ENCODE measurements at regions not wholly inside any gene's neighbourhood (a gene's known extent, or its start where the extent isn't known, plus 50 kb on each side); places are given as distances from the start of the nearest gene placed in this dataset.

- TF ChIP-seq PRDM15 (CRISPR knock-in tag; IDR thresholded peaks at IDR 0.05) (no peak), TARDBP (IDR thresholded peaks at IDR 0.05; ENCODE audit: borderline replicate concordance) (no peak)
Measured at GRCh38 chr10:10279906-10280305, 737.8 kb upstream of the CELF2 start (continued).

GRCh38 chr10:10292501-10292900 lies 725.2 kb upstream of the CELF2 start:
- SMC1A ChIA-PET (ENCODE audit: uncharacterized antibody, unreplicated experiment) = interaction anchor here (1.7 kb wide), 1 partner anchor 14 kb away, joined by 3 read pairs; no protein-coding TSS in a partner anchor
- H3K4me2 ChIP-seq (ENCODE audit: control insufficient read depth, insufficient read depth) = no peak overlapping the region
- FAIRE-seq (no peak), DNase-seq (ENCODE audit: low read depth, low spot score) (no peak), ATAC-seq (no peak)
- RAD21 ChIA-PET (ENCODE audit: unreplicated experiment) = no interaction called here
- intact Hi-C loops (cut with micrococcal nuclease; ENCODE audit: unreplicated experiment) = no loop called here
- H3K9ac ChIP-seq (ENCODE audit: control insufficient read depth, insufficient read depth, low read length) = no peak overlapping the region
- POLR2A ChIA-PET = no interaction called here
- in situ Hi-C loops (cut with MboI) = no loop called here
- no peak overlapping the region for H3K27ac ChIP-seq (ENCODE audit: control insufficient read depth, insufficient read depth)
- H3K4me3 ChIP-seq = no peak overlapping the region
- no TSS peak for BruUV-seq (replicated peaks)
- H3K4me1 ChIP-seq (ENCODE audit: control insufficient read depth, insufficient read depth, low read length) = no peaks in the 10 kb centered on the region
- H3K27me3 ChIP-seq (replicated peaks in 1 of 2; ENCODE audit: control insufficient read depth in 2 of 2, insufficient read depth in 2 of 2, low read length in 1 of 2) = no peaks in the 10 kb centered on the region
- 13% methylated on average over 4 of the region's 4 CpGs for WGBS (ENCODE audit: insufficient coverage, insufficient replicate concordance, low lambda C conversion rate, missing lambda C conversion rate)
- H4K20me1 ChIP-seq (ENCODE audit: control insufficient read depth, insufficient read depth) = no peaks in the 10 kb centered on the region
- no peaks in the 10 kb centered on the region for H3K9me3 ChIP-seq (replicated peaks; ENCODE audit: control insufficient read depth, insufficient read depth, low read length)
- H2AFZ ChIP-seq (ENCODE audit: control insufficient read depth, low read depth, low read length) = no peak overlapping the region
- TF ChIP-seq CBX5 (IDR thresholded peaks at IDR 0.05; ENCODE audit: low read depth) = no peak
- TF ChIP-seq TCF7 (IDR thresholded peaks at IDR 0.05; ENCODE audit: borderline replicate concordance) = no peak
- no peak for TF ChIP-seq TBL1XR1 (IDR thresholded peaks at IDR 0.05; ENCODE audit: low read depth, low read length)
- TF ChIP-seq SREBF1 (IDR thresholded peaks at IDR 0.05; ENCODE audit: low read length) = no peak
- H3K79me2 ChIP-seq (ENCODE audit: control insufficient read depth, insufficient read depth, low read length) = no peaks in the 10 kb centered on the region
- CTCF ChIA-PET = no interaction called here
- no peaks in the 10 kb centered on the region for H3K36me3 ChIP-seq (ENCODE audit: control insufficient read depth in 2 of 2, insufficient read depth in 2 of 2, low read length in 1 of 2)
